ENCODE measurements at regions not wholly inside any gene's neighbourhood (a gene's known extent, or its start where the extent isn't known, plus 50 kb on each side); places are given as distances from the start of the nearest gene placed in this dataset.

- TF ChIP-seq TAF1 (IDR thresholded peaks at IDR 0.05; ENCODE audit: borderline replicate concordance, low read depth, low read length): no peak
Observed at GRCh38 chr1:157411769-157412168, 140.5 kb downstream of the FCRL5 start (continued).

GRCh38 chr1:157411064-157411463 lies 141.3 kb downstream of the FCRL5 start:
- no peaks in the 10 kb centered on the region for H3K27me3 ChIP-seq (ENCODE audit: insufficient read depth)
- no peak for DNase-seq
- no peaks in the 10 kb centered on the region for H4K20me1 ChIP-seq (ENCODE audit: insufficient read depth)
- H3K9me3 ChIP-seq: no peaks in the 10 kb centered on the region
- H3K4me3 ChIP-seq (ENCODE audit: low read depth in 2 of 2, low read length in 1 of 2): no peak overlapping the region
- H2AFZ ChIP-seq (ENCODE audit: low read depth): no peak overlapping the region
- CTCF ChIA-PET: no interaction called here
- H3K36me3 ChIP-seq (replicated peaks in 1 of 2; ENCODE audit: control insufficient read depth in 1 of 2, insufficient read depth in 2 of 2, low read length in 1 of 2): no peaks in the 10 kb centered on the region
- TF ChIP-seq IRF3 (IDR thresholded peaks at IDR 0.05; ENCODE audit: low read depth, low read length): no peak
- TF ChIP-seq ZBTB33 (IDR thresholded peaks at IDR 0.05; ENCODE audit: borderline replicate concordance, low read depth): no peak
- TF ChIP-seq GABPA (IDR thresholded peaks at IDR 0.05; ENCODE audit: low read depth): no peak
- TF ChIP-seq FOSL2 (IDR thresholded peaks at IDR 0.05; ENCODE audit: borderline replicate concordance, low read depth): no peak
- no peak for TF ChIP-seq TCF12 (IDR thresholded peaks at IDR 0.05)
- no peak for TF ChIP-seq SIN3A (IDR thresholded peaks at IDR 0.05; ENCODE audit: borderline replicate concordance, low read depth, low read length)
- no peak for TF ChIP-seq FOXJ3 (CRISPR knock-in tag; IDR thresholded peaks at IDR 0.05)
- TF ChIP-seq JUND (IDR thresholded peaks at IDR 0.05): no peak
- TF ChIP-seq USF1 (IDR thresholded peaks at IDR 0.05; ENCODE audit: borderline replicate concordance, low read depth): no peak
- no peak for TF ChIP-seq RAD21 (IDR thresholded peaks at IDR 0.05; ENCODE audit: low read length)
- no peak for TF ChIP-seq RFX5 (IDR thresholded peaks at IDR 0.05; ENCODE audit: low read length)
- TF ChIP-seq POLR2AphosphoS5 (IDR thresholded peaks at IDR 0.05; ENCODE audit: low read depth, low read length): no peak
- TF ChIP-seq PBX3 (IDR thresholded peaks at IDR 0.05): no peak
- no peak for TF ChIP-seq TAF1 (IDR thresholded peaks at IDR 0.05; ENCODE audit: borderline replicate concordance, low read depth, low read length)
- no peak for TF ChIP-seq USF2 (IDR thresholded peaks at IDR 0.05; ENCODE audit: borderline replicate concordance, low read depth, low read length)
- no peak for TF ChIP-seq REST (IDR thresholded peaks at IDR 0.05; ENCODE audit: low read depth, low read length)
- TF ChIP-seq SMC3 (IDR thresholded peaks at IDR 0.05; ENCODE audit: low read depth, low read length): no peak
- no CpG with 5 or more reads among the region's 2 CpGs for WGBS (ENCODE audit: low lambda C conversion rate)
- H3K4me1 ChIP-seq (ENCODE audit: control insufficient read depth in 1 of 2, insufficient read depth in 2 of 2, low read depth in 1 of 2, low read length in 1 of 2): no peaks in the 10 kb centered on the region
- H3K27ac ChIP-seq (ENCODE audit: low read depth in 2 of 2, low read length in 1 of 2): no peak overlapping the region
- H3F3A ChIP-seq (replicated peaks; ENCODE audit: insufficient read depth): no peaks in the 10 kb centered on the region
- no peaks in the 10 kb centered on the region for H3K79me2 ChIP-seq (ENCODE audit: insufficient read depth)
- no peak overlapping the region for H3K4me2 ChIP-seq
- POLR2A ChIA-PET: no interaction called here
- H3K9me2 ChIP-seq: no peaks in the 10 kb centered on the region
- H3K9ac ChIP-seq: no peak overlapping the region

Measured in SK-N-SH (cell line).